WTC11 (cell line): ENCODE measurements at regions not wholly inside any gene's neighbourhood (a gene's known extent, or its start where the extent isn't known, plus 50 kb on each side); places are given as distances from the start of the nearest gene placed in this dataset.

Source experiments
- ATAC-seq: fragments of 200-7000 bp; cut with Tn5 transposase; 2 replicates; pipeline ENCODE4 v1.10.0; 2021; ENCODE audit warnings: mild to moderate bottlenecking, moderate library complexity
- CTCF ChIA-PET: fragments of 300-600 bp; sonication (Branson Sonifier 250); formaldehyde crosslinking; loops from one replicate; lab custom pipeline; 2021; ENCODE audit warnings: antibody characterized with exemption; lab: Charles Lee
- POLR2A ChIA-PET: fragments of 350-600 bp; sonication (Branson Sonifier 250); formaldehyde crosslinking; loops from one replicate; lab custom pipeline; 2021; ENCODE audit warnings: antibody characterized with exemption; lab: Charles Lee
- DNase-seq: peaks from one replicate; pipeline ENCODE4 v3.0.0; 2021; ENCODE audit warnings: low spot score
- H3K27ac Mint-ChIP-seq: 2 replicates; pipeline ENCODE4 v1.8.0; 2021; ENCODE audit warnings: mixed read lengths
- H3K27me3 Mint-ChIP-seq: 2 replicates; pipeline ENCODE4 v1.8.0; 2021; ENCODE audit warnings: low read depth, mild to moderate bottlenecking, moderate library complexity, mixed read lengths
- H3K36me3 Mint-ChIP-seq: 2 replicates; pipeline ENCODE4 v1.8.0; 2021; ENCODE audit warnings: mixed read lengths
- H3K4me1 Mint-ChIP-seq: 2 replicates; pipeline ENCODE4 v1.8.0; 2022; ENCODE audit warnings: mixed read lengths
- H3K4me3 Mint-ChIP-seq: 2 replicates; pipeline ENCODE4 v1.8.0; 2021; ENCODE audit warnings: mild to moderate bottlenecking, moderate library complexity, mixed read lengths
- H3K9me3 Mint-ChIP-seq: 2 replicates; pipeline ENCODE4 v1.8.0; 2021; ENCODE audit warnings: mixed read lengths
- CREB1 ChIP-seq: sonication (generic); formaldehyde crosslinking; IDR thresholded peaks from 2 replicates; pipeline ENCODE4 v1.8.0; 2023; ENCODE audit warnings: mild to moderate bottlenecking, missing genetic modification reagents
- EMX1 ChIP-seq: fragments of 250-450 bp; sonication (Bioruptor Pico); IDR thresholded peaks from 2 replicates; pipeline ENCODE4 v1.8.0; 2021; ENCODE audit warnings: mild to moderate bottlenecking
- ESRRA ChIP-seq: sonication (generic); formaldehyde crosslinking; IDR thresholded peaks from 2 replicates; pipeline ENCODE4 v1.8.1; 2022; ENCODE audit warnings: mild to moderate bottlenecking, missing genetic modification reagents, borderline replicate concordance
- GRHL2 ChIP-seq: fragments of 250-450 bp; sonication (Bioruptor Pico); IDR thresholded peaks from 2 replicates; pipeline ENCODE4 v1.8.0; 2022; ENCODE audit warnings: mild to moderate bottlenecking, moderate library complexity; ENCODE audit not compliant: insufficient replicate concordance, severe bottlenecking
- JAZF1 ChIP-seq: fragments of 250-450 bp; sonication (Bioruptor Pico); IDR thresholded peaks from 2 replicates; pipeline ENCODE4 v1.9.0; 2021; ENCODE audit warnings: moderate library complexity, mild to moderate bottlenecking, inconsistent platforms
- KAT7 ChIP-seq: sonication (generic); formaldehyde crosslinking; IDR thresholded peaks from 2 replicates; pipeline ENCODE4 v1.8.1; 2023; ENCODE audit warnings: missing genetic modification reagents, mild to moderate bottlenecking, borderline replicate concordance
- MXD4 ChIP-seq: fragments of 250-450 bp; sonication (Bioruptor Pico); IDR thresholded peaks from 2 replicates; pipeline ENCODE4 v1.8.0; 2021; ENCODE audit warnings: mild to moderate bottlenecking, moderate library complexity, borderline replicate concordance
- MYBL2 ChIP-seq: sonication (generic); formaldehyde crosslinking; IDR thresholded peaks from 2 replicates; pipeline ENCODE4 v1.8.1; 2023; ENCODE audit warnings: mild to moderate bottlenecking, moderate library complexity, missing genetic modification reagents
- NFATC4 ChIP-seq: fragments of 250-450 bp; sonication (Bioruptor Pico); IDR thresholded peaks from 2 replicates; pipeline ENCODE4 v1.9.0; 2021; ENCODE audit warnings: mild to moderate bottlenecking
- NFE2L1 ChIP-seq: sonication (generic); formaldehyde crosslinking; IDR thresholded peaks from 2 replicates; pipeline ENCODE4 v1.8.1; 2023; ENCODE audit warnings: missing genetic modification reagents
- NR3C1 ChIP-seq: sonication (generic); formaldehyde crosslinking; conservative IDR thresholded peaks from 2 replicates; pipeline ENCODE4 v1.8.1; 2023; ENCODE audit warnings: low read depth, mild to moderate bottlenecking, missing genetic modification reagents
- OVOL2 ChIP-seq: fragments of 250-450 bp; sonication (Bioruptor Pico); IDR thresholded peaks from 2 replicates; pipeline ENCODE4 v1.9.0; 2021; ENCODE audit warnings: mild to moderate bottlenecking, borderline replicate concordance
- RORB ChIP-seq: fragments of 250-450 bp; sonication (Bioruptor Pico); IDR thresholded peaks from 2 replicates; pipeline ENCODE4 v1.9.0; 2021; ENCODE audit warnings: mild to moderate bottlenecking
- ZBTB21 ChIP-seq: sonication (generic); formaldehyde crosslinking; IDR thresholded peaks from 2 replicates; pipeline ENCODE4 v1.8.1; 2023; ENCODE audit warnings: mild to moderate bottlenecking, missing genetic modification reagents, borderline replicate concordance
- ZNF219 ChIP-seq: sonication (generic); formaldehyde crosslinking; IDR thresholded peaks from 2 replicates; pipeline ENCODE4 v1.8.0; 2023; ENCODE audit warnings: missing genetic modification reagents, mild to moderate bottlenecking, borderline replicate concordance
- TF ChIP-seq, protein P1 (sequence below): sonication (generic); formaldehyde crosslinking; IDR thresholded peaks from 2 replicates; pipeline ENCODE4 v1.8.1; 2022; ENCODE audit warnings: low read depth, missing genetic modification reagents, borderline replicate concordance
- TF ChIP-seq, protein P2 (sequence below): sonication (generic); formaldehyde crosslinking; IDR thresholded peaks from 2 replicates; pipeline ENCODE4 v1.8.1; 2023; ENCODE audit warnings: mild to moderate bottlenecking, missing genetic modification reagents
- TF ChIP-seq, protein P3 (sequence below): fragments of 200-600 bp; IDR thresholded peaks from 2 replicates; pipeline ENCODE4 v1.8.0; 2022; ENCODE audit warnings: antibody characterized with exemption
- TF ChIP-seq, protein P4 (sequence below): sonication (generic); formaldehyde crosslinking; IDR thresholded peaks from 2 replicates; pipeline ENCODE4 v1.8.1; 2023; ENCODE audit warnings: mild to moderate bottlenecking, missing genetic modification reagents, borderline replicate concordance

DNA sequence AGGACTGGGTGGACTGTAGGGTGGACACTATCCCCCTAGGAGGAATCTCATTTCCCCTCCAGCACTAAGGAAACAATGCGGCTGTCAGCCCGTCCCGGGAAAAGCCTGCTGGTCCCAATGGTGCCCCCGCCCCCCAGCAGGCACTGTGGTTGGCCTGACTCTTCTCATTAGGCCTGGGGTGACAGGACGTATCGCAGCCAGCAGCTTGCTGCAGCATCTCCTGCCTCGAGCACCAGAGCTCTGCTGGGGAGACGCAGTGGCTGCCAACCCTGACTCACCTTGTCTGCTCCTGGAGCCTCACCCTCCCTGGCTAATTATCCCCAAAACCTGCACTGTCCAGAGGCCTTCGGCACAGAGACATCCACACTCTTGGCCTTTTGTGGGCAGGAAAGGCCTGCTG is 115.1 kb upstream of the GJB5 start:
- no peak for DNase-seq
- no peak overlapping the region for H3K27ac Mint-ChIP-seq
- POLR2A ChIA-PET = interaction anchor here (0.6 kb wide), 1 partner anchor 473 kb away, joined by 3 read pairs; no protein-coding TSS in a partner anchor

More for the DNA sequence above, 115.1 kb upstream of the GJB5 start:
- H3K4me3 Mint-ChIP-seq = no peak overlapping the region
- ATAC-seq = no peak
- no peaks in the 10 kb centered on the region for H3K36me3 Mint-ChIP-seq
- no peaks in the 10 kb centered on the region; the same call in none of the 2 replicates for H3K27me3 Mint-ChIP-seq
- peaks cover 13% of the 10 kb centered on the region for H3K4me1 Mint-ChIP-seq
- TF ChIP-seq RORB (CRISPR knock-in tag) (no peak), OVOL2 (CRISPR knock-in tag) (no peak), NFATC4 (no peak), ZBTB21 (CRISPR knock-in tag) (no peak), KAT7 (CRISPR knock-in tag) (no peak), EMX1 (no peak), JAZF1 (no peak), NR3C1 (CRISPR knock-in tag) (no peak), MXD4 (CRISPR knock-in tag) (no peak), CREB1 (CRISPR knock-in tag) (no peak), GRHL2 (CRISPR knock-in tag) (no peak), ESRRA (CRISPR knock-in tag) (no peak), NFE2L1 (CRISPR knock-in tag) (no peak), ZNF219 (CRISPR knock-in tag) (no peak), MYBL2 (CRISPR knock-in tag) (no peak)
- TF ChIP-seq, protein P1, sequence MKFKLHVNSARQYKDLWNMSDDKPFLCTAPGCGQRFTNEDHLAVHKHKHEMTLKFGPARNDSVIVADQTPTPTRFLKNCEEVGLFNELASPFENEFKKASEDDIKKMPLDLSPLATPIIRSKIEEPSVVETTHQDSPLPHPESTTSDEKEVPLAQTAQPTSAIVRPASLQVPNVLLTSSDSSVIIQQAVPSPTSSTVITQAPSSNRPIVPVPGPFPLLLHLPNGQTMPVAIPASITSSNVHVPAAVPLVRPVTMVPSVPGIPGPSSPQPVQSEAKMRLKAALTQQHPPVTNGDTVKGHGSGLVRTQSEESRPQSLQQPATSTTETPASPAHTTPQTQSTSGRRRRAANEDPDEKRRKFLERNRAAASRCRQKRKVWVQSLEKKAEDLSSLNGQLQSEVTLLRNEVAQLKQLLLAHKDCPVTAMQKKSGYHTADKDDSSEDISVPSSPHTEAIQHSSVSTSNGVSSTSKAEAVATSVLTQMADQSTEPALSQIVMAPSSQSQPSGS = no peak
- TF ChIP-seq, protein P2, sequence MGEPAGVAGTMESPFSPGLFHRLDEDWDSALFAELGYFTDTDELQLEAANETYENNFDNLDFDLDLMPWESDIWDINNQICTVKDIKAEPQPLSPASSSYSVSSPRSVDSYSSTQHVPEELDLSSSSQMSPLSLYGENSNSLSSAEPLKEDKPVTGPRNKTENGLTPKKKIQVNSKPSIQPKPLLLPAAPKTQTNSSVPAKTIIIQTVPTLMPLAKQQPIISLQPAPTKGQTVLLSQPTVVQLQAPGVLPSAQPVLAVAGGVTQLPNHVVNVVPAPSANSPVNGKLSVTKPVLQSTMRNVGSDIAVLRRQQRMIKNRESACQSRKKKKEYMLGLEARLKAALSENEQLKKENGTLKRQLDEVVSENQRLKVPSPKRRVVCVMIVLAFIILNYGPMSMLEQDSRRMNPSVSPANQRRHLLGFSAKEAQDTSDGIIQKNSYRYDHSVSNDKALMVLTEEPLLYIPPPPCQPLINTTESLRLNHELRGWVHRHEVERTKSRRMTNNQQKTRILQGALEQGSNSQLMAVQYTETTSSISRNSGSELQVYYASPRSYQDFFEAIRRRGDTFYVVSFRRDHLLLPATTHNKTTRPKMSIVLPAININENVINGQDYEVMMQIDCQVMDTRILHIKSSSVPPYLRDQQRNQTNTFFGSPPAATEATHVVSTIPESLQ = no peak
- TF ChIP-seq, protein P3, sequence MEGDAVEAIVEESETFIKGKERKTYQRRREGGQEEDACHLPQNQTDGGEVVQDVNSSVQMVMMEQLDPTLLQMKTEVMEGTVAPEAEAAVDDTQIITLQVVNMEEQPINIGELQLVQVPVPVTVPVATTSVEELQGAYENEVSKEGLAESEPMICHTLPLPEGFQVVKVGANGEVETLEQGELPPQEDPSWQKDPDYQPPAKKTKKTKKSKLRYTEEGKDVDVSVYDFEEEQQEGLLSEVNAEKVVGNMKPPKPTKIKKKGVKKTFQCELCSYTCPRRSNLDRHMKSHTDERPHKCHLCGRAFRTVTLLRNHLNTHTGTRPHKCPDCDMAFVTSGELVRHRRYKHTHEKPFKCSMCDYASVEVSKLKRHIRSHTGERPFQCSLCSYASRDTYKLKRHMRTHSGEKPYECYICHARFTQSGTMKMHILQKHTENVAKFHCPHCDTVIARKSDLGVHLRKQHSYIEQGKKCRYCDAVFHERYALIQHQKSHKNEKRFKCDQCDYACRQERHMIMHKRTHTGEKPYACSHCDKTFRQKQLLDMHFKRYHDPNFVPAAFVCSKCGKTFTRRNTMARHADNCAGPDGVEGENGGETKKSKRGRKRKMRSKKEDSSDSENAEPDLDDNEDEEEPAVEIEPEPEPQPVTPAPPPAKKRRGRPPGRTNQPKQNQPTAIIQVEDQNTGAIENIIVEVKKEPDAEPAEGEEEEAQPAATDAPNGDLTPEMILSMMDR = no peak
- TF ChIP-seq, protein P4, sequence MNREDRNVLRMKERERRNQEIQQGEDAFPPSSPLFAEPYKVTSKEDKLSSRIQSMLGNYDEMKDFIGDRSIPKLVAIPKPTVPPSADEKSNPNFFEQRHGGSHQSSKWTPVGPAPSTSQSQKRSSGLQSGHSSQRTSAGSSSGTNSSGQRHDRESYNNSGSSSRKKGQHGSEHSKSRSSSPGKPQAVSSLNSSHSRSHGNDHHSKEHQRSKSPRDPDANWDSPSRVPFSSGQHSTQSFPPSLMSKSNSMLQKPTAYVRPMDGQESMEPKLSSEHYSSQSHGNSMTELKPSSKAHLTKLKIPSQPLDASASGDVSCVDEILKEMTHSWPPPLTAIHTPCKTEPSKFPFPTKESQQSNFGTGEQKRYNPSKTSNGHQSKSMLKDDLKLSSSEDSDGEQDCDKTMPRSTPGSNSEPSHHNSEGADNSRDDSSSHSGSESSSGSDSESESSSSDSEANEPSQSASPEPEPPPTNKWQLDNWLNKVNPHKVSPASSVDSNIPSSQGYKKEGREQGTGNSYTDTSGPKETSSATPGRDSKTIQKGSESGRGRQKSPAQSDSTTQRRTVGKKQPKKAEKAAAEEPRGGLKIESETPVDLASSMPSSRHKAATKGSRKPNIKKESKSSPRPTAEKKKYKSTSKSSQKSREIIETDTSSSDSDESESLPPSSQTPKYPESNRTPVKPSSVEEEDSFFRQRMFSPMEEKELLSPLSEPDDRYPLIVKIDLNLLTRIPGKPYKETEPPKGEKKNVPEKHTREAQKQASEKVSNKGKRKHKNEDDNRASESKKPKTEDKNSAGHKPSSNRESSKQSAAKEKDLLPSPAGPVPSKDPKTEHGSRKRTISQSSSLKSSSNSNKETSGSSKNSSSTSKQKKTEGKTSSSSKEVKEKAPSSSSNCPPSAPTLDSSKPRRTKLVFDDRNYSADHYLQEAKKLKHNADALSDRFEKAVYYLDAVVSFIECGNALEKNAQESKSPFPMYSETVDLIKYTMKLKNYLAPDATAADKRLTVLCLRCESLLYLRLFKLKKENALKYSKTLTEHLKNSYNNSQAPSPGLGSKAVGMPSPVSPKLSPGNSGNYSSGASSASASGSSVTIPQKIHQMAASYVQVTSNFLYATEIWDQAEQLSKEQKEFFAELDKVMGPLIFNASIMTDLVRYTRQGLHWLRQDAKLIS (CRISPR knock-in tag) = no peak
- TF ChIP-seq, all 79 proteins: peak for 0
- peaks cover 8% of the 10 kb centered on the region for H3K9me3 Mint-ChIP-seq
- CTCF ChIA-PET = interaction anchor here (1.6 kb wide), 1 partner anchor 103 kb away, joined by 5 read pairs; no protein-coding TSS in a partner anchor
